H9 (cell line): ENCODE measurements at regions not wholly inside any gene's neighbourhood (a gene's known extent, or its start where the extent isn't known, plus 50 kb on each side); places are given as distances from the start of the nearest gene placed in this dataset.

Experiments used
- DNase-seq: peaks from one replicate; pipeline ENCODE4 v3.0.0-alpha.2; 2017
- H2AFZ ChIP-seq: one replicate; pipeline ENCODE4 v1.6.1; 2013; ENCODE audit warnings: mild to moderate bottlenecking, low read length, control low read depth, moderate library complexity
- H2AK5ac ChIP-seq: 2 replicates; pipeline ENCODE4 v1.6.1; 2013; ENCODE audit warnings: low read length, control low read depth, mixed read lengths; ENCODE audit not compliant: insufficient read length
- H2BK120ac ChIP-seq: one replicate; pipeline ENCODE4 v1.6.1; 2013; ENCODE audit warnings: low read depth, mild to moderate bottlenecking, low read length, control low read depth, inconsistent platforms; ENCODE audit not compliant: poor library complexity, severe bottlenecking
- H2BK12ac ChIP-seq: 2 replicates; pipeline ENCODE4 v1.6.1; 2013; ENCODE audit warnings: low read length, control low read depth, mixed read lengths, low read depth; ENCODE audit not compliant: insufficient read length
- H2BK15ac ChIP-seq: 2 replicates; pipeline ENCODE4 v1.6.1; 2013; ENCODE audit warnings: low read depth, low read length, control low read depth
- H2BK20ac ChIP-seq: one replicate; pipeline ENCODE4 v1.6.1; 2013; ENCODE audit warnings: low read depth, mild to moderate bottlenecking, low read length, control low read depth, inconsistent platforms; ENCODE audit not compliant: poor library complexity, severe bottlenecking
- H2BK5ac ChIP-seq: 2 replicates; pipeline ENCODE4 v1.6.1; 2013; ENCODE audit warnings: low read length, control low read depth, mixed read lengths; ENCODE audit not compliant: insufficient read length
- H3K14ac ChIP-seq: 2 replicates; pipeline ENCODE4 v1.6.1; 2013; ENCODE audit warnings: low read length, control low read depth; ENCODE audit not compliant: insufficient read depth
- H3K18ac ChIP-seq: 2 replicates; pipeline ENCODE4 v1.6.1; 2013; ENCODE audit warnings: low read depth, mild to moderate bottlenecking, mixed read lengths, low read length, control low read depth; ENCODE audit not compliant: insufficient read length
- H3K23ac ChIP-seq: 2 replicates; pipeline ENCODE4 v1.6.1; 2013; ENCODE audit warnings: low read length, control low read depth, mixed read lengths, low read depth; ENCODE audit not compliant: insufficient read length
- H3K23me2 ChIP-seq: 2 replicates; pipeline ENCODE4 v1.6.1; 2013; ENCODE audit warnings: low read depth, mild to moderate bottlenecking, mixed read lengths, low read length, control low read depth; ENCODE audit not compliant: insufficient read length, poor library complexity, severe bottlenecking
- H3K27ac ChIP-seq: 2 replicates; pipeline ENCODE4 v1.5.1; 2013; ENCODE audit warnings: low read length, control low read depth, mixed read lengths, low read depth; ENCODE audit not compliant: insufficient read length
- H3K27me3 ChIP-seq: 2 replicates; pipeline ENCODE4 v1.6.1; 2013; ENCODE audit warnings: low read length, control low read depth, inconsistent platforms; ENCODE audit not compliant: insufficient read depth
- H3K4ac ChIP-seq: 2 replicates; pipeline ENCODE4 v1.6.1; 2013; ENCODE audit warnings: low read depth, mild to moderate bottlenecking, control low read depth, inconsistent platforms, low read length, moderate library complexity
- H3K4me1 ChIP-seq: 2 replicates; pipeline ENCODE4 v1.6.1; 2013; ENCODE audit warnings: low read length, control low read depth, inconsistent platforms; ENCODE audit not compliant: insufficient read depth
- H3K4me2 ChIP-seq: 2 replicates; pipeline ENCODE4 v1.6.1; 2013; ENCODE audit warnings: low read length, control low read depth, mixed read lengths; ENCODE audit not compliant: insufficient read length, insufficient read depth
- H3K56ac ChIP-seq: 2 replicates; pipeline ENCODE4 v1.6.1; 2013; ENCODE audit warnings: low read depth, mild to moderate bottlenecking, mixed read lengths, low read length, control low read depth; ENCODE audit not compliant: insufficient read length
- H3K79me1 ChIP-seq: 2 replicates; pipeline ENCODE4 v1.6.1; 2013; ENCODE audit warnings: low read depth, mild to moderate bottlenecking, moderate library complexity, low read length, control low read depth, inconsistent platforms; ENCODE audit not compliant: insufficient read depth, poor library complexity, severe bottlenecking
- H3K79me2 ChIP-seq: 2 replicates; pipeline ENCODE4 v1.6.1; 2013; ENCODE audit warnings: low read length, control low read depth, inconsistent platforms; ENCODE audit not compliant: insufficient read depth
- H3K9ac ChIP-seq: 2 replicates; pipeline ENCODE4 v1.6.1; 2013; ENCODE audit warnings: low read length, control low read depth, mixed read lengths; ENCODE audit not compliant: insufficient read length; ENCODE audit errors: extremely low read depth
- H3K9me3 ChIP-seq: one replicate; pipeline ENCODE4 v1.6.1; 2013; ENCODE audit warnings: low read depth, low read length, inconsistent platforms; ENCODE audit not compliant: control insufficient read depth
- H3T11ph ChIP-seq: one replicate; pipeline ENCODE4 v1.6.1; 2013; ENCODE audit warnings: mild to moderate bottlenecking, low read length, control low read depth, inconsistent platforms
- H4K20me1 ChIP-seq: one replicate; pipeline ENCODE4 v1.6.1; 2013; ENCODE audit not compliant: control insufficient read depth, insufficient read length, insufficient read depth
- H4K5ac ChIP-seq: 2 replicates; pipeline ENCODE4 v1.6.1; 2013; ENCODE audit warnings: low read depth, mild to moderate bottlenecking, mixed read lengths, low read length, control low read depth; ENCODE audit not compliant: insufficient read length
- H4K8ac ChIP-seq: replicated peaks from 2 replicates; pipeline ENCODE4 v1.6.1; 2013; ENCODE audit warnings: low read length, control low read depth, mixed read lengths, low read depth; ENCODE audit not compliant: insufficient read length
- H4K91ac ChIP-seq: 2 replicates; pipeline ENCODE4 v1.6.1; 2013; ENCODE audit warnings: low read depth, mild to moderate bottlenecking, moderate library complexity, mixed read lengths, low read length, control low read depth; ENCODE audit not compliant: insufficient read length
- H3K27ac Mint-ChIP-seq, 3 experiments: 2 replicates in 2 of 3; 3 replicates in 1 of 3; pipeline ENCODE4 v1.8.0; 2020 to 2021; ENCODE audit warnings: mixed read lengths in 3 of 3, mild to moderate bottlenecking in 1 of 3, moderate library complexity in 1 of 3
- H3K27me3 Mint-ChIP-seq: 2 replicates; pipeline ENCODE4 v1.8.0; 2021; ENCODE audit warnings: low read depth, mild to moderate bottlenecking, moderate library complexity, mixed read lengths
- H3K36me3 Mint-ChIP-seq, 3 experiments: 2 replicates in 2 of 3; 3 replicates in 1 of 3; pipeline ENCODE4 v1.8.0; 2020 to 2021; ENCODE audit warnings: low read depth in 3 of 3, mixed read lengths in 3 of 3; ENCODE audit not compliant: insufficient read depth in 1 of 3
- H3K4me1 Mint-ChIP-seq, 2 experiments: 2 replicates each; pipeline ENCODE4 v1.8.0; 2020; ENCODE audit warnings: mixed read lengths in 2 of 2
- H3K4me3 Mint-ChIP-seq, 2 experiments: 2 replicates in 1 of 2; 3 replicates in 1 of 2; pipeline ENCODE4 v1.8.0; 2020 to 2021; ENCODE audit warnings: mild to moderate bottlenecking in 2 of 2, mixed read lengths in 2 of 2, moderate library complexity in 1 of 2
- H3K9me3 Mint-ChIP-seq, 2 experiments: 2 replicates in 1 of 2; 3 replicates in 1 of 2; pipeline ENCODE4 v1.8.0; 2020; ENCODE audit warnings: mild to moderate bottlenecking in 2 of 2, mixed read lengths in 2 of 2, moderate library complexity in 1 of 2
- TF ChIP-seq, protein P1 (sequence below): fragments of 200-600 bp; sonication (generic); conservative IDR thresholded peaks from 3 replicates; pipeline ENCODE4 v1.8.0; 2021; ENCODE audit warnings: antibody characterized with exemption, mild to moderate bottlenecking

GRCh38 chr7:85702348-85702747 lies 515.5 kb upstream of the SEMA3D start:
- no peak overlapping the region for H3K18ac ChIP-seq
- no peak overlapping the region for H3K27ac Mint-ChIP-seq

More at GRCh38 chr7:85702348-85702747, 515.5 kb upstream of the SEMA3D start:
- Histone ChIP-seq H2BK120ac (no peak overlapping the region), H3K27ac (no peak overlapping the region), H2AFZ (no peak overlapping the region), H3K56ac (no peak overlapping the region), H3K27me3 (no peaks in the 10 kb centered on the region), H3K4me2 (no peak overlapping the region), H3K79me1 (no peaks in the 10 kb centered on the region), H2BK5ac (no peak overlapping the region), H3K4ac (no peak overlapping the region), H4K91ac (no peak overlapping the region), H2AK5ac (no peak overlapping the region), H3K79me2 (no peaks in the 10 kb centered on the region), H3T11ph (no peak overlapping the region), H2BK20ac (no peak overlapping the region), H4K5ac (no peak overlapping the region), H2BK15ac (no peak overlapping the region), H3K9ac (no peak overlapping the region), H3K23ac (no peak overlapping the region), H4K20me1 (no peaks in the 10 kb centered on the region), H4K8ac (no peak overlapping the region), H3K14ac (no peak overlapping the region), H3K4me1 (no peaks in the 10 kb centered on the region), H2BK12ac (no peak overlapping the region), H3K9me3 (no peaks in the 10 kb centered on the region), H3K23me2 (no peaks in the 10 kb centered on the region)
- TF ChIP-seq, protein P1, sequence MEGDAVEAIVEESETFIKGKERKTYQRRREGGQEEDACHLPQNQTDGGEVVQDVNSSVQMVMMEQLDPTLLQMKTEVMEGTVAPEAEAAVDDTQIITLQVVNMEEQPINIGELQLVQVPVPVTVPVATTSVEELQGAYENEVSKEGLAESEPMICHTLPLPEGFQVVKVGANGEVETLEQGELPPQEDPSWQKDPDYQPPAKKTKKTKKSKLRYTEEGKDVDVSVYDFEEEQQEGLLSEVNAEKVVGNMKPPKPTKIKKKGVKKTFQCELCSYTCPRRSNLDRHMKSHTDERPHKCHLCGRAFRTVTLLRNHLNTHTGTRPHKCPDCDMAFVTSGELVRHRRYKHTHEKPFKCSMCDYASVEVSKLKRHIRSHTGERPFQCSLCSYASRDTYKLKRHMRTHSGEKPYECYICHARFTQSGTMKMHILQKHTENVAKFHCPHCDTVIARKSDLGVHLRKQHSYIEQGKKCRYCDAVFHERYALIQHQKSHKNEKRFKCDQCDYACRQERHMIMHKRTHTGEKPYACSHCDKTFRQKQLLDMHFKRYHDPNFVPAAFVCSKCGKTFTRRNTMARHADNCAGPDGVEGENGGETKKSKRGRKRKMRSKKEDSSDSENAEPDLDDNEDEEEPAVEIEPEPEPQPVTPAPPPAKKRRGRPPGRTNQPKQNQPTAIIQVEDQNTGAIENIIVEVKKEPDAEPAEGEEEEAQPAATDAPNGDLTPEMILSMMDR = no peak
- Mint-ChIP-seq H3K9me3 (no peaks in the 10 kb centered on the region), H3K27me3 (no peaks in the 10 kb centered on the region), H3K4me3 (no peak overlapping the region), H3K36me3 (no peaks in the 10 kb centered on the region), H3K4me1 (no peaks in the 10 kb centered on the region)
- no peak for DNase-seq
